GM23338 (cell line): ENCODE measurements at regions not wholly inside any gene's neighbourhood (a gene's known extent, or its start where the extent isn't known, plus 50 kb on each side); places are given as distances from the start of the nearest gene placed in this dataset.

Experiments
- ATAC-seq: fragments of 200-7000 bp; cut with Tn5 transposase; 3 replicates; pipeline ENCODE4 v1.9.1; 2020
- DNase-seq: peaks from one replicate; pipeline ENCODE4 v3.0.0-alpha.2; 2015; ENCODE audit warnings: low spot score
- H2AFZ ChIP-seq: fragments of 200-600 bp; sonication (generic); 2 replicates; pipeline ENCODE4 v1.8.0; 2016; ENCODE audit warnings: antibody characterized with exemption, mild to moderate bottlenecking, moderate library complexity
- H3F3A ChIP-seq: fragments of 200-600 bp; sonication (generic); replicated peaks from 2 replicates; pipeline ENCODE4 v1.8.0; 2017; ENCODE audit warnings: antibody characterized with exemption, mixed run types, low read depth
- H3K27ac ChIP-seq: fragments of 200-600 bp; sonication (generic); 2 replicates; pipeline ENCODE4 v1.6.1; 2016; ENCODE audit warnings: low read depth
- H3K27me3 ChIP-seq: fragments of 200-600 bp; sonication (generic); 2 replicates; pipeline ENCODE4 v1.8.0; 2016; ENCODE audit warnings: mild to moderate bottlenecking, mixed run types, moderate library complexity; ENCODE audit not compliant: insufficient read depth
- H3K36me3 ChIP-seq: fragments of 200-600 bp; sonication (generic); 2 replicates; pipeline ENCODE4 v1.8.0; 2016; ENCODE audit warnings: mild to moderate bottlenecking; ENCODE audit not compliant: insufficient read depth
- H3K4me1 ChIP-seq: fragments of 200-600 bp; sonication (generic); 2 replicates; pipeline ENCODE4 v1.8.0; 2016; ENCODE audit warnings: mild to moderate bottlenecking, moderate library complexity; ENCODE audit not compliant: insufficient read depth
- H3K4me2 ChIP-seq: fragments of 200-600 bp; sonication (generic); 2 replicates; pipeline ENCODE4 v1.7.1; 2017; ENCODE audit warnings: mixed run types
- H3K4me3 ChIP-seq: fragments of 200-600 bp; sonication (generic); 2 replicates; pipeline ENCODE4 v1.6.1; 2016; ENCODE audit warnings: mixed run types
- H3K79me2 ChIP-seq: fragments of 200-600 bp; sonication (generic); replicated peaks from 2 replicates; pipeline ENCODE4 v1.8.0; 2017; ENCODE audit warnings: mild to moderate bottlenecking; ENCODE audit not compliant: insufficient read depth
- H3K9me2 ChIP-seq: fragments of 200-600 bp; sonication (generic); 2 replicates; pipeline ENCODE4 v1.8.0; 2017; ENCODE audit not compliant: insufficient read depth
- H4K20me1 ChIP-seq: fragments of 200-600 bp; sonication (generic); replicated peaks from 2 replicates; pipeline ENCODE4 v1.8.0; 2017; ENCODE audit warnings: mild to moderate bottlenecking; ENCODE audit not compliant: insufficient read depth
- H3K27ac Mint-ChIP-seq: 2 replicates; pipeline ENCODE4 v1.8.0; 2020; ENCODE audit warnings: inconsistent platforms, mild to moderate bottlenecking, moderate library complexity, mixed read lengths
- H3K27me3 Mint-ChIP-seq: 3 replicates; pipeline ENCODE4 v1.8.0; 2022; ENCODE audit warnings: low read depth, mild to moderate bottlenecking, moderate library complexity, mixed read lengths, inconsistent platforms; ENCODE audit not compliant: insufficient read depth, poor library complexity
- H3K36me3 Mint-ChIP-seq: 3 replicates; pipeline ENCODE4 v1.8.0; 2021; ENCODE audit warnings: low read depth, mild to moderate bottlenecking, inconsistent platforms, moderate library complexity, mixed read lengths
- H3K4me1 Mint-ChIP-seq: 3 replicates; pipeline ENCODE4 v1.8.0; 2020; ENCODE audit warnings: mild to moderate bottlenecking, inconsistent platforms, mixed read lengths
- H3K4me3 Mint-ChIP-seq: 3 replicates; pipeline ENCODE4 v1.8.0; 2021; ENCODE audit warnings: moderate library complexity, mild to moderate bottlenecking, inconsistent platforms, mixed read lengths
- H3K9me3 Mint-ChIP-seq: 3 replicates; pipeline ENCODE4 v1.8.0; 2020; ENCODE audit warnings: moderate library complexity, mild to moderate bottlenecking, inconsistent platforms, mixed read lengths
- CREB1 ChIP-seq: fragments of 250-450 bp; sonication (Bioruptor Pico); IDR thresholded peaks from 2 replicates; pipeline ENCODE4 v1.5.0; 2020; ENCODE audit warnings: low read depth, mild to moderate bottlenecking, moderate library complexity
- EZH2phosphoT487 ChIP-seq: fragments of 200-600 bp; sonication (generic); IDR thresholded peaks from one replicate; pipeline ENCODE4 v1.8.1; 2018; ENCODE audit warnings: antibody characterized with exemption; ENCODE audit not compliant: unreplicated experiment
- JUNB ChIP-seq: IDR thresholded peaks from one replicate; pipeline ENCODE4 v1.6.1; 2016; ENCODE audit warnings: antibody characterized with exemption; ENCODE audit not compliant: unreplicated experiment
- NANOG ChIP-seq: IDR thresholded peaks from 2 replicates; pipeline ENCODE4 v1.6.1; 2016; ENCODE audit warnings: antibody characterized with exemption, borderline replicate concordance
- POLR2AphosphoS5 ChIP-seq: IDR thresholded peaks from 2 replicates; pipeline ENCODE4 v1.6.1; 2016; ENCODE audit warnings: antibody characterized with exemption, low read depth
- REST ChIP-seq: IDR thresholded peaks from one replicate; pipeline ENCODE4 v1.6.1; 2018; ENCODE audit warnings: antibody characterized with exemption; ENCODE audit not compliant: unreplicated experiment
- STAT1 ChIP-seq: IDR thresholded peaks from one replicate; pipeline ENCODE4 v1.6.1; 2016; ENCODE audit warnings: antibody characterized with exemption; ENCODE audit not compliant: unreplicated experiment
- ZNF462 ChIP-seq: fragments of 250-450 bp; sonication (Bioruptor Pico); IDR thresholded peaks from 2 replicates; pipeline ENCODE4 v1.5.0; 2020; ENCODE audit warnings: mild to moderate bottlenecking, moderate library complexity

- Histone ChIP-seq H2AFZ (0 out of 2 replicates have a peak overlapping the region, but pooled peaks have one; percentile 16), H3K9me2 (no peaks in the 10 kb centered on the region), H3K27ac (no peak overlapping the region), H4K20me1 (no peaks in the 10 kb centered on the region), H3K36me3 (no peaks in the 10 kb centered on the region; the same call in 1 of the 2 replicates), H3K4me1 (no peaks in the 10 kb centered on the region), H3K27me3 (no peaks in the 10 kb centered on the region), H3K4me2 (no peak overlapping the region), H3K79me2 (no peaks in the 10 kb centered on the region), H3K4me3 (no peak overlapping the region), H3F3A (no peaks in the 10 kb centered on the region)
- H3K27ac Mint-ChIP-seq = no peak overlapping the region
- no peaks in the 10 kb centered on the region; the same call in 2 of the 3 replicates for H3K9me3 Mint-ChIP-seq
- ATAC-seq = no peak
- H3K4me3 Mint-ChIP-seq = no peak overlapping the region
- DNase-seq = no peak
- no peaks in the 10 kb centered on the region for H3K36me3 Mint-ChIP-seq
- peaks cover 3% of the 10 kb centered on the region for H3K27me3 Mint-ChIP-seq
- TF ChIP-seq ZNF462 (CRISPR knock-in tag) (no peak), NANOG (no peak), POLR2AphosphoS5 (no peak), CREB1 (CRISPR knock-in tag) (no peak), REST (no peak), EZH2phosphoT487 (no peak), JUNB (no peak), STAT1 (no peak)
- H3K4me1 Mint-ChIP-seq = peaks cover 6% of the 10 kb centered on the region; the same call in 2 of the 3 replicates
Observed at GRCh38 chr10:29826221-29826620, 191.4 kb upstream of the SVIL start.
